ENCODE measurements at regions not wholly inside any gene's neighbourhood (a gene's known extent, or its start where the extent isn't known, plus 50 kb on each side); places are given as distances from the start of the nearest gene placed in this dataset.

DNA sequence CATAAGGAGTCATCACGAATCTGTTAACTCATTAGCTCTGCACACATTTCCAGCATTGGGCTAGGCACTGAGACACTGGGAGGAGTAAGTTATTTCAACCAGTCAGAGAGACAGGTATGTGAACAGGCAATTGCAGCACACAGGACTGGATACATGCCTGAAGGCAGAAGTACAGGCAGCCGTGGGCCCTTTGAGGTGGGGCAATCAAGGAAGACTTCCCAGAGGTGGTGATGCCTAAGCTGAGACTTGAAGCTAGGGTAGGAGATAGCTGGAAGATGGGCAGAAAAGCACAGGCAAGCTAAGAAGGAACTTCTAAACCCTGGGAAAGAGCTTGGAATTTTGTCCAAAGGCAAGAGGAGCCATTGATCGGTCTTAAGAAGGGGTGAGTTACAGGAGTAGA is 249.7 kb downstream of the EMX2 start (continued):
- TF ChIP-seq, protein P1, sequence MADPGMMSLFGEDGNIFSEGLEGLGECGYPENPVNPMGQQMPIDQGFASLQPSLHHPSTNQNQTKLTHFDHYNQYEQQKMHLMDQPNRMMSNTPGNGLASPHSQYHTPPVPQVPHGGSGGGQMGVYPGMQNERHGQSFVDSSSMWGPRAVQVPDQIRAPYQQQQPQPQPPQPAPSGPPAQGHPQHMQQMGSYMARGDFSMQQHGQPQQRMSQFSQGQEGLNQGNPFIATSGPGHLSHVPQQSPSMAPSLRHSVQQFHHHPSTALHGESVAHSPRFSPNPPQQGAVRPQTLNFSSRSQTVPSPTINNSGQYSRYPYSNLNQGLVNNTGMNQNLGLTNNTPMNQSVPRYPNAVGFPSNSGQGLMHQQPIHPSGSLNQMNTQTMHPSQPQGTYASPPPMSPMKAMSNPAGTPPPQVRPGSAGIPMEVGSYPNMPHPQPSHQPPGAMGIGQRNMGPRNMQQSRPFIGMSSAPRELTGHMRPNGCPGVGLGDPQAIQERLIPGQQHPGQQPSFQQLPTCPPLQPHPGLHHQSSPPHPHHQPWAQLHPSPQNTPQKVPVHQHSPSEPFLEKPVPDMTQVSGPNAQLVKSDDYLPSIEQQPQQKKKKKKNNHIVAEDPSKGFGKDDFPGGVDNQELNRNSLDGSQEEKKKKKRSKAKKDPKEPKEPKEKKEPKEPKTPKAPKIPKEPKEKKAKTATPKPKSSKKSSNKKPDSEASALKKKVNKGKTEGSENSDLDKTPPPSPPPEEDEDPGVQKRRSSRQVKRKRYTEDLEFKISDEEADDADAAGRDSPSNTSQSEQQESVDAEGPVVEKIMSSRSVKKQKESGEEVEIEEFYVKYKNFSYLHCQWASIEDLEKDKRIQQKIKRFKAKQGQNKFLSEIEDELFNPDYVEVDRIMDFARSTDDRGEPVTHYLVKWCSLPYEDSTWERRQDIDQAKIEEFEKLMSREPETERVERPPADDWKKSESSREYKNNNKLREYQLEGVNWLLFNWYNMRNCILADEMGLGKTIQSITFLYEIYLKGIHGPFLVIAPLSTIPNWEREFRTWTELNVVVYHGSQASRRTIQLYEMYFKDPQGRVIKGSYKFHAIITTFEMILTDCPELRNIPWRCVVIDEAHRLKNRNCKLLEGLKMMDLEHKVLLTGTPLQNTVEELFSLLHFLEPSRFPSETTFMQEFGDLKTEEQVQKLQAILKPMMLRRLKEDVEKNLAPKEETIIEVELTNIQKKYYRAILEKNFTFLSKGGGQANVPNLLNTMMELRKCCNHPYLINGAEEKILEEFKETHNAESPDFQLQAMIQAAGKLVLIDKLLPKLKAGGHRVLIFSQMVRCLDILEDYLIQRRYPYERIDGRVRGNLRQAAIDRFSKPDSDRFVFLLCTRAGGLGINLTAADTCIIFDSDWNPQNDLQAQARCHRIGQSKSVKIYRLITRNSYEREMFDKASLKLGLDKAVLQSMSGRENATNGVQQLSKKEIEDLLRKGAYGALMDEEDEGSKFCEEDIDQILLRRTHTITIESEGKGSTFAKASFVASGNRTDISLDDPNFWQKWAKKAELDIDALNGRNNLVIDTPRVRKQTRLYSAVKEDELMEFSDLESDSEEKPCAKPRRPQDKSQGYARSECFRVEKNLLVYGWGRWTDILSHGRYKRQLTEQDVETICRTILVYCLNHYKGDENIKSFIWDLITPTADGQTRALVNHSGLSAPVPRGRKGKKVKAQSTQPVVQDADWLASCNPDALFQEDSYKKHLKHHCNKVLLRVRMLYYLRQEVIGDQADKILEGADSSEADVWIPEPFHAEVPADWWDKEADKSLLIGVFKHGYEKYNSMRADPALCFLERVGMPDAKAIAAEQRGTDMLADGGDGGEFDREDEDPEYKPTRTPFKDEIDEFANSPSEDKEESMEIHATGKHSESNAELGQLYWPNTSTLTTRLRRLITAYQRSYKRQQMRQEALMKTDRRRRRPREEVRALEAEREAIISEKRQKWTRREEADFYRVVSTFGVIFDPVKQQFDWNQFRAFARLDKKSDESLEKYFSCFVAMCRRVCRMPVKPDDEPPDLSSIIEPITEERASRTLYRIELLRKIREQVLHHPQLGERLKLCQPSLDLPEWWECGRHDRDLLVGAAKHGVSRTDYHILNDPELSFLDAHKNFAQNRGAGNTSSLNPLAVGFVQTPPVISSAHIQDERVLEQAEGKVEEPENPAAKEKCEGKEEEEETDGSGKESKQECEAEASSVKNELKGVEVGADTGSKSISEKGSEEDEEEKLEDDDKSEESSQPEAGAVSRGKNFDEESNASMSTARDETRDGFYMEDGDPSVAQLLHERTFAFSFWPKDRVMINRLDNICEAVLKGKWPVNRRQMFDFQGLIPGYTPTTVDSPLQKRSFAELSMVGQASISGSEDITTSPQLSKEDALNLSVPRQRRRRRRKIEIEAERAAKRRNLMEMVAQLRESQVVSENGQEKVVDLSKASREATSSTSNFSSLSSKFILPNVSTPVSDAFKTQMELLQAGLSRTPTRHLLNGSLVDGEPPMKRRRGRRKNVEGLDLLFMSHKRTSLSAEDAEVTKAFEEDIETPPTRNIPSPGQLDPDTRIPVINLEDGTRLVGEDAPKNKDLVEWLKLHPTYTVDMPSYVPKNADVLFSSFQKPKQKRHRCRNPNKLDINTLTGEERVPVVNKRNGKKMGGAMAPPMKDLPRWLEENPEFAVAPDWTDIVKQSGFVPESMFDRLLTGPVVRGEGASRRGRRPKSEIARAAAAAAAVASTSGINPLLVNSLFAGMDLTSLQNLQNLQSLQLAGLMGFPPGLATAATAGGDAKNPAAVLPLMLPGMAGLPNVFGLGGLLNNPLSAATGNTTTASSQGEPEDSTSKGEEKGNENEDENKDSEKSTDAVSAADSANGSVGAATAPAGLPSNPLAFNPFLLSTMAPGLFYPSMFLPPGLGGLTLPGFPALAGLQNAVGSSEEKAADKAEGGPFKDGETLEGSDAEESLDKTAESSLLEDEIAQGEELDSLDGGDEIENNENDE (IDR thresholded peaks at IDR 0.05; ENCODE audit: insufficient replicate concordance, low read length), result no peak
- TF ChIP-seq, protein P2, sequence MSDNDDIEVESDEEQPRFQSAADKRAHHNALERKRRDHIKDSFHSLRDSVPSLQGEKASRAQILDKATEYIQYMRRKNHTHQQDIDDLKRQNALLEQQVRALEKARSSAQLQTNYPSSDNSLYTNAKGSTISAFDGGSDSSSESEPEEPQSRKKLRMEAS (IDR thresholded peaks at IDR 0.05), result no peak
- no peak for TF ChIP-seq RBBP5 (IDR thresholded peaks at IDR 0.05; ENCODE audit: borderline replicate concordance, low read depth, low read length)
- TF ChIP-seq, protein P3, sequence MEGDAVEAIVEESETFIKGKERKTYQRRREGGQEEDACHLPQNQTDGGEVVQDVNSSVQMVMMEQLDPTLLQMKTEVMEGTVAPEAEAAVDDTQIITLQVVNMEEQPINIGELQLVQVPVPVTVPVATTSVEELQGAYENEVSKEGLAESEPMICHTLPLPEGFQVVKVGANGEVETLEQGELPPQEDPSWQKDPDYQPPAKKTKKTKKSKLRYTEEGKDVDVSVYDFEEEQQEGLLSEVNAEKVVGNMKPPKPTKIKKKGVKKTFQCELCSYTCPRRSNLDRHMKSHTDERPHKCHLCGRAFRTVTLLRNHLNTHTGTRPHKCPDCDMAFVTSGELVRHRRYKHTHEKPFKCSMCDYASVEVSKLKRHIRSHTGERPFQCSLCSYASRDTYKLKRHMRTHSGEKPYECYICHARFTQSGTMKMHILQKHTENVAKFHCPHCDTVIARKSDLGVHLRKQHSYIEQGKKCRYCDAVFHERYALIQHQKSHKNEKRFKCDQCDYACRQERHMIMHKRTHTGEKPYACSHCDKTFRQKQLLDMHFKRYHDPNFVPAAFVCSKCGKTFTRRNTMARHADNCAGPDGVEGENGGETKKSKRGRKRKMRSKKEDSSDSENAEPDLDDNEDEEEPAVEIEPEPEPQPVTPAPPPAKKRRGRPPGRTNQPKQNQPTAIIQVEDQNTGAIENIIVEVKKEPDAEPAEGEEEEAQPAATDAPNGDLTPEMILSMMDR (IDR thresholded peaks at IDR 0.05; ENCODE audit: control extremely low read depth in 1 of 3, insufficient read depth in 1 of 3, low read depth in 1 of 3, low read length in 3 of 3), result no peak

Data from H1 (cell line).